Neural crest cell (in vitro differentiated cells): ENCODE measurements at regions not wholly inside any gene's neighbourhood (a gene's known extent, or its start where the extent isn't known, plus 50 kb on each side); places are given as distances from the start of the nearest gene placed in this dataset.
"Not testable (repeated sequence)": the region's sequence is repeated elsewhere in the genome, so short reads cannot be mapped to it uniquely, and the experiment has no call there.

ENCODE experiments used
- DNase-seq: peaks from one replicate; pipeline ENCODE4 v3.0.0; 2021; ENCODE audit warnings: low read depth, mixed read lengths, low spot score
- H3K27ac Mint-ChIP-seq: one replicate; pipeline ENCODE4 v1.8.0; 2021; ENCODE audit warnings: mild to moderate bottlenecking, mixed read lengths; ENCODE audit not compliant: unreplicated experiment
- H3K27me3 Mint-ChIP-seq: 2 replicates; pipeline ENCODE4 v1.8.0; 2021; ENCODE audit warnings: low read depth, mild to moderate bottlenecking, mixed read lengths
- H3K36me3 Mint-ChIP-seq: 2 replicates; pipeline ENCODE4 v1.8.0; 2021; ENCODE audit warnings: low read depth, mild to moderate bottlenecking, mixed read lengths
- H3K4me1 Mint-ChIP-seq: 2 replicates; pipeline ENCODE4 v1.8.0; 2021; ENCODE audit warnings: mixed read lengths
- H3K4me3 Mint-ChIP-seq: one replicate; pipeline ENCODE4 v1.8.0; 2021; ENCODE audit warnings: mild to moderate bottlenecking, mixed read lengths
- H3K9me3 Mint-ChIP-seq: 2 replicates; pipeline ENCODE4 v1.8.0; 2021; ENCODE audit warnings: mixed read lengths
- TF ChIP-seq, protein P1 (sequence below): fragments of 200-600 bp; sonication (generic); conservative IDR thresholded peaks from 2 replicates; pipeline ENCODE4 v1.5.0; 2021; ENCODE audit warnings: antibody characterized with exemption, mild to moderate bottlenecking

DNA sequence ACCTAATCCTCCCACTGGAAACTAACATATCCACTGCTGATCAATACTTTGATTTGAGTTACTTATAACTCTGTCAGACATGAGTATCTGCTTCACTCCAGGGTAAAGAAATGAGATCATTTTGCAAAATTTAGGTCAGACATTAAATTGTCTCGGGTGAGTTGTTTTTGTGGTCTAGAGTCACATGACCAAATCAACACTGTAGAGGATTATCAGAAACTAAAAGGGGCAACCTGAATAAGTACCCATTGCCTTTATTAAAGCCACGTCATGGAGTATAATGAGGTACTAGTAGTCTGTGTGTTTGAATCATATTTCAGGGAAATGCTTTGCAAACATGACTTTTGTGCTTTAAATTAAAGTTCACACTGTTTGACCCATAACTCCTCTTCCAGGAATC lies 107.7 kb upstream of the ADO start:
- H3K27me3 Mint-ChIP-seq = no peaks in the 10 kb centered on the region
- H3K27ac Mint-ChIP-seq = no peak overlapping the region
- TF ChIP-seq, protein P1, sequence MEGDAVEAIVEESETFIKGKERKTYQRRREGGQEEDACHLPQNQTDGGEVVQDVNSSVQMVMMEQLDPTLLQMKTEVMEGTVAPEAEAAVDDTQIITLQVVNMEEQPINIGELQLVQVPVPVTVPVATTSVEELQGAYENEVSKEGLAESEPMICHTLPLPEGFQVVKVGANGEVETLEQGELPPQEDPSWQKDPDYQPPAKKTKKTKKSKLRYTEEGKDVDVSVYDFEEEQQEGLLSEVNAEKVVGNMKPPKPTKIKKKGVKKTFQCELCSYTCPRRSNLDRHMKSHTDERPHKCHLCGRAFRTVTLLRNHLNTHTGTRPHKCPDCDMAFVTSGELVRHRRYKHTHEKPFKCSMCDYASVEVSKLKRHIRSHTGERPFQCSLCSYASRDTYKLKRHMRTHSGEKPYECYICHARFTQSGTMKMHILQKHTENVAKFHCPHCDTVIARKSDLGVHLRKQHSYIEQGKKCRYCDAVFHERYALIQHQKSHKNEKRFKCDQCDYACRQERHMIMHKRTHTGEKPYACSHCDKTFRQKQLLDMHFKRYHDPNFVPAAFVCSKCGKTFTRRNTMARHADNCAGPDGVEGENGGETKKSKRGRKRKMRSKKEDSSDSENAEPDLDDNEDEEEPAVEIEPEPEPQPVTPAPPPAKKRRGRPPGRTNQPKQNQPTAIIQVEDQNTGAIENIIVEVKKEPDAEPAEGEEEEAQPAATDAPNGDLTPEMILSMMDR = no peak
- H3K9me3 Mint-ChIP-seq = peaks cover 20% of the 10 kb centered on the region
- H3K36me3 Mint-ChIP-seq = peaks cover 15% of the 10 kb centered on the region
- DNase-seq = no peak
- peaks cover 11% of the 10 kb centered on the region for H3K4me1 Mint-ChIP-seq
- no peak overlapping the region for H3K4me3 Mint-ChIP-seq

- TF ChIP-seq, protein P1 = no peak
- Mint-ChIP-seq H3K27me3 (no peaks in the 10 kb centered on the region), H3K4me3 (no peak overlapping the region), H3K4me1 (no peaks in the 10 kb centered on the region), H3K27ac (no peak overlapping the region), H3K36me3 (peaks cover 21% of the 10 kb centered on the region), H3K9me3 (peaks cover 20% of the 10 kb centered on the region)
- DNase-seq = no peak
These were observed 105.4 kb upstream of the ADO start for GRCh38 chr10:62699148-62699547.

DNA sequence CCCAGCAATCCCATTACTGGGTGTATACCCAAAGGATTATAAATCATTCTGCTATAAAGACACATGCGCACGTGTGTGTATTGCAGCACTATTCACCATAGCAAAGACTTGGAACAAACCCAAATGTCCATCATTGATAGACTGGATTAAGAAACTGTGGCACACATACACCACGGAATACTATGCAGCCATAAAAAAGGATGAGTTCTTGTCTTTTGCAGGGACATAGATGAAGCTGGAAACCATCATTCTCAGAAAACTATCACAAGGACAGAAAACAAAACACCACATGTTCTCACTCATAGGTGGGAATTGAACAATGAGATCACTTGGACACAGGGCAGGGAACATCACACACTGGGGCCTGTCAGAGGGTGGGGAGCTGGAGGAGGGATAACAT lies 100.4 kb upstream of the ADO start:
- not testable (repeated sequence) for H3K4me3 Mint-ChIP-seq
- peaks cover 15% of the 10 kb centered on the region for H3K36me3 Mint-ChIP-seq

DNA sequence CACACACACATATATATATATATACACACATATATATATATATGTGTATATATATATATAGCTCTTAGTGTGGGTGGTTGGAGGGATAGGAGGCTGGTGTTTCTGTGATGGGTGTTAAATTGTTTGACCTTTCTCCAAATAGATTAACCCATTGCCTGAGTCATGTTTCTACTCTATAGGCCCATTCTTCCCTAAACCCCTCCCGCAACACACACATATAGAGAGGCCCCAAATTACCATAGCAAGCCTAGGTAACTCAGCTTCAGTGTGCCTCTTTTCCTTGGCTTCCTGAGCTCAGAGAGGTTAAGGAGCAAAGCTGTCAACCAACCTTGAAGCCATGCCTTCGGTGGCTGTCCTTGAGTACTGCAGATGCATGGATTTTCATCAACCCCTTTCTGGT lies 98.7 kb upstream of the ADO start:
- Mint-ChIP-seq H3K36me3 (peaks cover 18% of the 10 kb centered on the region), H3K27ac (no peak overlapping the region), H3K4me3 (no peak overlapping the region), H3K27me3 (no peaks in the 10 kb centered on the region), H3K4me1 (peaks cover 11% of the 10 kb centered on the region), H3K9me3 (peaks cover 13% of the 10 kb centered on the region)
- no peak for DNase-seq
- TF ChIP-seq, protein P1 = no peak

More for the DNA sequence above, 100.4 kb upstream of the ADO start:
- not testable (repeated sequence) for H3K27me3 Mint-ChIP-seq, H3K4me1 Mint-ChIP-seq, H3K27ac Mint-ChIP-seq, DNase-seq
- peaks cover 13% of the 10 kb centered on the region for H3K9me3 Mint-ChIP-seq

GRCh38 chr10:62707810-62708209 lies 96.7 kb upstream of the ADO start:
- H3K9me3 Mint-ChIP-seq = peaks cover 12% of the 10 kb centered on the region

DNA sequence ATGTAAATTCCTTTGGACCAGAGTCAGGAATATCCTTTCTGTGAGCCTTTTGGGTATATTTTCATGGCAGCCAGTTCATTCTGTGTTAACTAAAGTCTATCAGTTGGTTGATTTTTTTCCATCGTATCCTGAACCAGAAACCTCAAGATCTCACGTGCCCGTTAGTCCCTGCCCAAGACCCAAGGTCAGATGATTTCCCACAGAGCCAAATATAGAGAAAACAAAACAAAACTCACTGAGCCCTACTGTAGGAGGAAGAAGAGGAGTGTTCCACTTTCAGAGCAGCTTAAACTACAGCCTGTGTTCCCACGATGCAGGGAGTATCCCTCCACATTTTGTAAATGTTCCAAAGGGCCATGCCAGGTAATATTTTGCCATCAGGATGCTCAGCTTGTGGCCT lies 96.0 kb upstream of the ADO start:
- H3K27me3 Mint-ChIP-seq = no peaks in the 10 kb centered on the region
- H3K9me3 Mint-ChIP-seq = peaks cover 12% of the 10 kb centered on the region
- H3K4me1 Mint-ChIP-seq = peaks cover 17% of the 10 kb centered on the region
- H3K36me3 Mint-ChIP-seq = peaks cover 14% of the 10 kb centered on the region
- no peak for DNase-seq
- H3K27ac Mint-ChIP-seq = no peak overlapping the region
- H3K4me3 Mint-ChIP-seq = no peak overlapping the region
- TF ChIP-seq, protein P1 = no peak

More at GRCh38 chr10:62707810-62708209, 96.7 kb upstream of the ADO start:
- no peak for DNase-seq
- TF ChIP-seq, protein P1 = no peak
- H3K36me3 Mint-ChIP-seq = peaks cover 17% of the 10 kb centered on the region
- no peak overlapping the region for H3K4me3 Mint-ChIP-seq
- no peaks in the 10 kb centered on the region for H3K27me3 Mint-ChIP-seq
- no peak overlapping the region for H3K27ac Mint-ChIP-seq
- peaks cover 17% of the 10 kb centered on the region for H3K4me1 Mint-ChIP-seq
